Transverse colon (tissue), 4 donors: ENCODE measurements at regions not wholly inside any gene's neighbourhood (a gene's known extent, or its start where the extent isn't known, plus 50 kb on each side); places are given as distances from the start of the nearest gene placed in this dataset.

Experiments used
- DNase-seq: peaks from one replicate; pipeline ENCODE4 v3.0.0-alpha.2; 2019
- H3K27ac ChIP-seq, 4 donors: fragments of 200-600 bp; sonication (generic); 2 replicates each; pipeline ENCODE4 v1.5.1; 2016 to 2018; ENCODE audit warnings: inconsistent platforms in 4 of 4
- H3K27me3 ChIP-seq: fragments of 200-600 bp; sonication (generic); 2 replicates; pipeline ENCODE4 v1.5.1; 2017; ENCODE audit warnings: inconsistent platforms
- H3K36me3 ChIP-seq, 4 donors: fragments of 200-600 bp; sonication (generic); 2 replicates each; pipeline ENCODE4 v1.5.1; 2017 to 2019; ENCODE audit warnings: inconsistent platforms in 4 of 4
- H3K4me1 ChIP-seq, 4 donors: fragments of 200-600 bp; sonication (generic); 2 replicates each; pipeline ENCODE4 v1.5.1; 2017 to 2020; ENCODE audit warnings: inconsistent platforms in 4 of 4
- H3K4me3 ChIP-seq, 4 donors: fragments of 200-600 bp; sonication (generic); 1 replicate in 1 of 4; 2 replicates in 3 of 4; pipeline versions ENCODE4 v1.5.1 to v1.6.1; 2017 to 2019; ENCODE audit warnings: inconsistent platforms in 4 of 4
- H3K9me3 ChIP-seq, 2 donors: fragments of 200-600 bp; sonication (generic); 2 replicates each; pipeline ENCODE4 v1.5.1; 2017 to 2019; ENCODE audit warnings: inconsistent platforms in 2 of 2
- CTCF ChIP-seq, 5 experiments: fragments of 200-600 bp in 3 of 5; fragments of 450-650 bp in 2 of 5; sonication (generic) in 3 of 5; IDR thresholded peaks; 1 replicate in 2 of 5; 2 replicates in 3 of 5; pipeline ENCODE4 v1.5.1; 2016 to 2017; ENCODE audit warnings: antibody characterized with exemption in 5 of 5, inconsistent platforms in 3 of 5, mild to moderate bottlenecking in 2 of 5, moderate library complexity in 1 of 5
- EP300 ChIP-seq: sonication (generic); formaldehyde crosslinking; IDR thresholded peaks from one replicate; pipeline ENCODE4 v1.6.1; 2017; ENCODE audit warnings: antibody characterized with exemption, low read depth
- POLR2A ChIP-seq: fragments of 450-650 bp; IDR thresholded peaks from one replicate; pipeline ENCODE4 v1.6.1; 2016; ENCODE audit warnings: antibody characterized with exemption, mild to moderate bottlenecking, moderate library complexity
- POLR2AphosphoS5 ChIP-seq, 3 donors: sonication (generic); formaldehyde crosslinking; IDR thresholded peaks; one replicate each; pipeline ENCODE4 v1.6.1; 2016; ENCODE audit warnings: antibody characterized with exemption in 3 of 3
- WGBS, 2 donors: methylation state at CpG; one replicate each; pipeline ENCODE4 v1.1.5; 2018; ENCODE audit warnings: low coverage in 1 of 2; 5-methylcytosine and 5-hydroxymethylcytosine counted together
- in situ Hi-C, 4 donors: fragments of 200-750 bp; cut with MboI; loops; one replicate each; pipeline versions ENCODE4 v1.15.0 to v1.15.1; 2017; ENCODE audit warnings: low sequenced_read_pairs in 3 of 4, low pct_ligation_motif_present in 1 of 4, low pct_unique_long_range_greater_than_20kb in 1 of 4
- intact Hi-C: fragments of 100-400 bp; cut with DNase I; formaldehyde crosslinking; loops from one replicate; pipeline ENCODE4 v1.15.1; 2023; ENCODE audit warnings: low total_unique reads

- Histone ChIP-seq H3K9me3 (no peaks in the 10 kb centered on the region), H3K27me3 (no peaks in the 10 kb centered on the region), H3K27ac (no peak overlapping the region), H3K36me3 (no peaks in the 10 kb centered on the region), H3K4me3 (no peak overlapping the region), H3K4me1 (no peaks in the 10 kb centered on the region)
- in situ Hi-C loops: no loop called here
- intact Hi-C loops: loop anchor here (10.0 kb wide), 1 partner anchor 489 kb away; no protein-coding TSS in a partner anchor
- no peak for DNase-seq
- TF ChIP-seq CTCF (IDR thresholded peaks at IDR 0.05) (no peak), EP300 (no peak), POLR2AphosphoS5 (IDR thresholded peaks at IDR 0.05) (no peak), POLR2A (no peak)
Observed at GRCh38 chr12:74656251-74656650, 118.6 kb downstream of the ATXN7L3B start.

- intact Hi-C loops: no loop called here
- in situ Hi-C loops: no loop called here
- no peaks in the 10 kb centered on the region for H3K27me3 ChIP-seq
- no peak for DNase-seq
- H3K4me1 ChIP-seq: no peaks in the 10 kb centered on the region
- 66 to 70% methylated on average over 5 of the region's 5 CpGs for WGBS, 2 donors
- no peaks in the 10 kb centered on the region for H3K36me3 ChIP-seq
- H3K4me3 ChIP-seq: no peak overlapping the region
- TF ChIP-seq CTCF (IDR thresholded peaks at IDR 0.05) (no peak), POLR2AphosphoS5 (IDR thresholded peaks at IDR 0.05) (no peak), EP300 (no peak), POLR2A (no peak)
- no peak overlapping the region for H3K27ac ChIP-seq
- no peaks in the 10 kb centered on the region for H3K9me3 ChIP-seq
Observed at GRCh38 chr12:74660442-74660841, 122.8 kb downstream of the ATXN7L3B start.

GRCh38 chr12:74663958-74664357 is 126.3 kb downstream of the ATXN7L3B start:
- DNase-seq: no peak
- in situ Hi-C loops: no loop called here
- H3K27ac ChIP-seq: no peak overlapping the region
- TF ChIP-seq POLR2AphosphoS5 (IDR thresholded peaks at IDR 0.05) (no peak), EP300 (no peak), CTCF (IDR thresholded peaks at IDR 0.05) (no peak), POLR2A (no peak)
- WGBS, 2 donors: 94% methylated on average over 20 of the region's 20 CpGs; no CpG with 5 or more reads in 1 of the 2 donors
- no peak overlapping the region for H3K4me3 ChIP-seq
- H3K4me1 ChIP-seq: no peaks in the 10 kb centered on the region
- no peaks in the 10 kb centered on the region for H3K36me3 ChIP-seq
- intact Hi-C loops: no loop called here
- no peaks in the 10 kb centered on the region for H3K9me3 ChIP-seq
- H3K27me3 ChIP-seq: no peaks in the 10 kb centered on the region

GRCh38 chr12:74665690-74666089 is 128.1 kb downstream of the ATXN7L3B start:
- in situ Hi-C loops (no loop called here), intact Hi-C loops (no loop called here)
- H3K27ac ChIP-seq: no peak overlapping the region

More at GRCh38 chr12:74665690-74666089, 128.1 kb downstream of the ATXN7L3B start:
- no peak overlapping the region for H3K4me3 ChIP-seq
- H3K27me3 ChIP-seq: no peaks in the 10 kb centered on the region
- TF ChIP-seq POLR2A (no peak), POLR2AphosphoS5 (IDR thresholded peaks at IDR 0.05) (no peak), EP300 (no peak), CTCF (IDR thresholded peaks at IDR 0.05) (no peak)
- no peak for DNase-seq
- H3K4me1 ChIP-seq: no peaks in the 10 kb centered on the region
- no peaks in the 10 kb centered on the region for H3K9me3 ChIP-seq
- no peaks in the 10 kb centered on the region for H3K36me3 ChIP-seq
